Chondrocyte (in vitro differentiated cells): ENCODE measurements at regions not wholly inside any gene's neighbourhood (a gene's known extent, or its start where the extent isn't known, plus 50 kb on each side); places are given as distances from the start of the nearest gene placed in this dataset.

Source experiments
- DNase-seq: peaks from one replicate; pipeline ENCODE4 v3.0.0; 2021; ENCODE audit warnings: mixed read lengths, low spot score
- H3K27ac Mint-ChIP-seq: one replicate; pipeline ENCODE4 v1.8.0; 2021; ENCODE audit warnings: mild to moderate bottlenecking, moderate library complexity, mixed read lengths; ENCODE audit not compliant: unreplicated experiment
- H3K27me3 Mint-ChIP-seq: 2 replicates; pipeline ENCODE4 v1.8.0; 2021; ENCODE audit warnings: low read depth, mixed read lengths
- H3K36me3 Mint-ChIP-seq: 2 replicates; pipeline ENCODE4 v1.8.0; 2021; ENCODE audit warnings: low read depth, mixed read lengths
- H3K4me1 Mint-ChIP-seq: 2 replicates; pipeline ENCODE4 v1.8.0; 2021; ENCODE audit warnings: low read depth, mild to moderate bottlenecking, mixed read lengths
- H3K4me3 Mint-ChIP-seq: one replicate; pipeline ENCODE4 v1.8.0; 2021; ENCODE audit warnings: mild to moderate bottlenecking, moderate library complexity, mixed read lengths; ENCODE audit not compliant: unreplicated experiment
- H3K9me3 Mint-ChIP-seq: 2 replicates; pipeline ENCODE4 v1.8.0; 2021; ENCODE audit warnings: low read depth, mixed read lengths
- CTCF ChIP-seq: fragments of 200-600 bp; sonication (generic); IDR thresholded peaks from 2 replicates; pipeline ENCODE4 v1.5.0; 2021; ENCODE audit warnings: antibody characterized with exemption, mild to moderate bottlenecking, moderate library complexity

GRCh38 chr1:5548266-5548665, 444.0 kb downstream of the NPHP4 start:
- no peaks in the 10 kb centered on the region for H3K36me3 Mint-ChIP-seq
- H3K4me1 Mint-ChIP-seq = no peaks in the 10 kb centered on the region
- DNase-seq = no peak
- peaks cover 18% of the 10 kb centered on the region for H3K9me3 Mint-ChIP-seq
- TF ChIP-seq CTCF = no peak
- no peak overlapping the region for H3K4me3 Mint-ChIP-seq
- H3K27me3 Mint-ChIP-seq = no peaks in the 10 kb centered on the region
- no peak overlapping the region for H3K27ac Mint-ChIP-seq

GRCh38 chr1:5543235-5543634, 449.0 kb downstream of the NPHP4 start:
- peaks cover 16% of the 10 kb centered on the region for H3K9me3 Mint-ChIP-seq
- no peaks in the 10 kb centered on the region for H3K36me3 Mint-ChIP-seq
- DNase-seq = no peak
- no peaks in the 10 kb centered on the region for H3K4me1 Mint-ChIP-seq
- TF ChIP-seq CTCF = no peak
- H3K27me3 Mint-ChIP-seq = no peaks in the 10 kb centered on the region
- H3K4me3 Mint-ChIP-seq = no peak overlapping the region
- H3K27ac Mint-ChIP-seq = no peak overlapping the region

- Mint-ChIP-seq H3K27me3 (peaks cover 1% of the 10 kb centered on the region), H3K4me1 (no peaks in the 10 kb centered on the region), H3K9me3 (peaks cover 11% of the 10 kb centered on the region), H3K36me3 (no peaks in the 10 kb centered on the region), H3K27ac (no peak overlapping the region), H3K4me3 (no peak overlapping the region)
- no peak for DNase-seq
- no peak for TF ChIP-seq CTCF
Measured at GRCh38 chr1:5532811-5533210, 459.4 kb downstream of the NPHP4 start.

DNA sequence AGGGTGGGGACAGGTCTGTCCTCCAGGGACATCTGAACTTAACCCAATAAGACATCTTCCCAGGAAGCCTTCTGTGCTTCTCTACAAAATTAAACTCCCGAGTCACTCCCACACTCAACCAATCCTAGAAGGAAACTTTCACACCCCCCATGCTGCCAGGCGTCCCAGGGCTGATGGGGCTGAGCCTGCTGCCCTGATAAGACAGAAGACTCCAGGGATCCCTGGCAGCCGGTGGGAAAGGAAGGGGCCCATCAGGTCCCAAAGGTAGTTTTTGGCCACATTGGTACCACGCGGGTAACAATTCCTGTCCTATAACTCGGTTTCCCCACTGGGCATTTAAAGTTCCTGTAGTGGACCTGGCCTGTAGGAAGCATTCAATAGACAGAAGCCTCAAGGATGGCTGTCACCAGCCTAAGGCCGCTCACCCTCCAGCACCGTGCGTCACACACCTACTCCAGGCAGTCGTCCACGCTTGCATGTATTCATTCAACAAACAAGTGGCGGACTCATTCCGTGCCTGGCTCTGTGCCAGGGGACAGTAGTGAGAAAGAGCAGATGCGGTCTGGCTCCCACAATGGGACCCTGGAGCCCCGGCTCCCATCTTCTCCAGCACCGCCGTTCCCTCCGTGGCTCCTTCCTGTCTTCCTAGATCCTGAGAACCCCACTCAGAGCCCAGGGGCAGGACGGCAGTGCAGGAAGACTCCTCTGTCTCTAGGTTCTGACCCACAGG, 465.2 kb downstream of the NPHP4 start:
- Mint-ChIP-seq H3K9me3 (peaks cover 10% of the 10 kb centered on the region), H3K36me3 (no peaks in the 10 kb centered on the region), H3K27me3 (no peaks in the 10 kb centered on the region), H3K4me3 (no peak overlapping the region), H3K4me1 (no peaks in the 10 kb centered on the region), H3K27ac (no peak overlapping the region)
- DNase-seq = no peak
- no peak for TF ChIP-seq CTCF

DNA sequence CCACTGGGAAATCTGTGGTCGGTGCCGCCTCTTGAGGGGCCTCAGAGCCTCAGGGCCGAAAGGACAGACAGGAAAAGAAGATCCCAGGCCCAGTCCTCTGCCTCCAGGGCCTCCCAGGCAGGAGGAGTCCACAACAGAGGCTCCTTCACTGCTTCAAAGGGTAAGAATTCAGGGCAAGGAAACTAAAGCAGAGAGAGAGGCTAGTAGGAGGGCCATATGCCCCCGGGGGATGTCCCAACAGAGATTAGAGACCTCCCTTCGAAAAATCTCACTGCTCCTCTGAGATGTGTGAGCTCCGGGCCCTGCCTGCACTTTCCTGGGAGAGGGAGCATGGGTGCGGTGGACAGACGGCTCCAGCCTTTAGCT, 465.9 kb downstream of the NPHP4 start:
- Mint-ChIP-seq H3K27ac (no peak overlapping the region), H3K4me3 (no peak overlapping the region), H3K4me1 (no peaks in the 10 kb centered on the region), H3K27me3 (no peaks in the 10 kb centered on the region), H3K9me3 (peaks cover 6% of the 10 kb centered on the region), H3K36me3 (no peaks in the 10 kb centered on the region)
- DNase-seq = no peak
- TF ChIP-seq CTCF = no peak
